Posterior vena cava (tissue), 2 donors: ENCODE measurements at regions not wholly inside any gene's neighbourhood (a gene's known extent, or its start where the extent isn't known, plus 50 kb on each side); places are given as distances from the start of the nearest gene placed in this dataset.

Experiments used
- DNase-seq: peaks from one replicate; pipeline ENCODE4 v3.0.0-alpha.2; 2020; ENCODE audit warnings: low spot score
- intact Hi-C, 2 donors: fragments of 100-400 bp; cut with DNase I; formaldehyde crosslinking; loops; one replicate each; pipeline versions ENCODE4 v1.14.1 to v1.14.2; 2022 to 2023
- donor health status: DM: yes; HTN: yes; CAD: no.
- donor health status: DM: yes; HTN: yes; CAD: no.

GRCh38 chr12:46453428-46453827, 80.9 kb upstream of the SLC38A2 start:
- no peak for DNase-seq
- intact Hi-C loops, result no loop called here

- intact Hi-C loops, result no loop called here
Measured at GRCh38 chr12:46452776-46453175, 80.2 kb upstream of the SLC38A2 start.

GRCh38 chr12:46452061-46452615, 79.6 kb upstream of the SLC38A2 start:
- no peak for DNase-seq
- intact Hi-C loops, result no loop called here

More at GRCh38 chr12:46452776-46453175, 80.2 kb upstream of the SLC38A2 start:
- DNase-seq, result no peak

GRCh38 chr12:46451276-46452021, 78.9 kb upstream of the SLC38A2 start:
- DNase-seq, result no peak
- intact Hi-C loops, result no loop called here

GRCh38 chr12:46450279-46450748, 77.7 kb upstream of the SLC38A2 start:
- intact Hi-C loops, result no loop called here
- DNase-seq, result peak; percentile 83

- intact Hi-C loops, result no loop called here
- no peak for DNase-seq
Measured at GRCh38 chr12:46449856-46450255, 77.3 kb upstream of the SLC38A2 start.

- intact Hi-C loops, result no loop called here
Measured at GRCh38 chr12:46449316-46449715, 76.7 kb upstream of the SLC38A2 start.

GRCh38 chr12:46446645-46447044, 74.1 kb upstream of the SLC38A2 start:
- intact Hi-C loops, result no loop called here
- DNase-seq, result no peak

More at GRCh38 chr12:46449316-46449715, 76.7 kb upstream of the SLC38A2 start:
- no peak for DNase-seq

- no peak for DNase-seq
Measured at GRCh38 chr12:46445551-46446235, 73.1 kb upstream of the SLC38A2 start.

GRCh38 chr12:46445093-46445492, 72.5 kb upstream of the SLC38A2 start:
- DNase-seq, result no peak

More at GRCh38 chr12:46445551-46446235, 73.1 kb upstream of the SLC38A2 start:
- intact Hi-C loops, result no loop called here

GRCh38 chr12:46443594-46444263, 71.2 kb upstream of the SLC38A2 start:
- intact Hi-C loops, result no loop called here
- DNase-seq, result no peak

More at GRCh38 chr12:46445093-46445492, 72.5 kb upstream of the SLC38A2 start:
- intact Hi-C loops, result no loop called here

GRCh38 chr12:46442738-46443137, 70.2 kb upstream of the SLC38A2 start:
- no peak for DNase-seq
- intact Hi-C loops, result no loop called here

- DNase-seq, result no peak
- intact Hi-C loops, result no loop called here
Measured at GRCh38 chr12:46442239-46442638, 69.7 kb upstream of the SLC38A2 start.

- intact Hi-C loops, result no loop called here
- DNase-seq, result no peak
Measured at GRCh38 chr12:46439793-46440511, 67.4 kb upstream of the SLC38A2 start.

GRCh38 chr12:46438719-46439319, 66.2 kb upstream of the SLC38A2 start:
- intact Hi-C loops, result no loop called here
- no peak for DNase-seq

- intact Hi-C loops, result no loop called here
- no peak for DNase-seq
Measured at GRCh38 chr12:46438256-46438655, 65.7 kb upstream of the SLC38A2 start.

- intact Hi-C loops, result no loop called here
- DNase-seq, result no peak
Measured at GRCh38 chr12:46437469-46437868, 64.9 kb upstream of the SLC38A2 start.

GRCh38 chr12:46436747-46437146, 64.2 kb upstream of the SLC38A2 start:
- no peak for DNase-seq
- intact Hi-C loops, result no loop called here

GRCh38 chr12:46435625-46436024, 63.1 kb upstream of the SLC38A2 start:
- intact Hi-C loops, result no loop called here
- DNase-seq, result no peak
